HEK293 (cell line): ENCODE measurements at regions not wholly inside any gene's neighbourhood (a gene's known extent, or its start where the extent isn't known, plus 50 kb on each side); places are given as distances from the start of the nearest gene placed in this dataset.

Source experiments
- CTCF ChIA-PET: fragments of 350-600 bp; formaldehyde crosslinking; extraction: SDS; loops from one replicate; lab custom pipeline; 2021; ENCODE audit warnings: antibody characterized with exemption; lab: Yijun Ruan, JAX
- POLR2A ChIA-PET: fragments of 300-600 bp; formaldehyde crosslinking; extraction: SDS; loops from one replicate; lab custom pipeline; 2020; ENCODE audit warnings: antibody characterized with exemption, inconsistent platforms; lab: Yijun Ruan, JAX
- H3K27ac ChIP-seq: fragments of 200-500 bp; sonication (Bioruptor generic); 2 replicates; pipeline ENCODE4 v1.5.1; 2014; ENCODE audit warnings: low read depth, low read length, control low read depth, inconsistent platforms; ENCODE audit errors: extremely low read depth
- H3K36me3 ChIP-seq, 2 experiments: fragments of 200-500 bp in 1 of 2; sonication (Bioruptor generic) in 1 of 2; 1 replicate in 1 of 2; 2 replicates in 1 of 2; pipeline ENCODE4 v1.5.1; 2014 to 2017; ENCODE audit warnings: inconsistent platforms in 2 of 2, low read length in 2 of 2; ENCODE audit not compliant: control insufficient read depth in 2 of 2, insufficient read depth in 1 of 2
- H3K4me1 ChIP-seq: fragments of 200-500 bp; sonication (Bioruptor generic); 2 replicates; pipeline ENCODE4 v1.5.1; 2014; ENCODE audit warnings: mild to moderate bottlenecking, low read length, inconsistent platforms; ENCODE audit not compliant: control insufficient read depth, insufficient read depth
- H3K4me3 ChIP-seq: 2 replicates; pipeline ENCODE4 v1.5.1; 2011; ENCODE audit warnings: low read depth, mild to moderate bottlenecking, control low read depth, low read length, moderate library complexity
- H3K9me3 ChIP-seq: fragments of 200-500 bp; sonication (Bioruptor generic); 2 replicates; pipeline ENCODE4 v1.5.1; 2014; ENCODE audit warnings: low read depth, low read length, inconsistent platforms; ENCODE audit not compliant: control insufficient read depth, insufficient read depth
- GFI1B ChIP-seq: fragments of 450-650 bp; formaldehyde crosslinking; IDR thresholded peaks from 2 replicates; pipeline ENCODE4 v1.5.1; 2016; ENCODE audit warnings: missing biosample characterization, missing genetic modification characterization
- KLF7 ChIP-seq: fragments of 450-650 bp; formaldehyde crosslinking; IDR thresholded peaks from 2 replicates; pipeline ENCODE4 v1.5.1; 2016; ENCODE audit warnings: missing biosample characterization, missing genetic modification characterization, borderline replicate concordance
- SCRT1 ChIP-seq: fragments of 450-650 bp; formaldehyde crosslinking; IDR thresholded peaks from 2 replicates; pipeline ENCODE4 v1.5.1; 2016; ENCODE audit warnings: missing biosample characterization, missing genetic modification characterization, borderline replicate concordance
- SP2 ChIP-seq: fragments of 450-650 bp; formaldehyde crosslinking; IDR thresholded peaks from 2 replicates; pipeline ENCODE4 v1.5.1; 2016; ENCODE audit warnings: missing biosample characterization, missing genetic modification characterization
- SP7 ChIP-seq: fragments of 450-650 bp; formaldehyde crosslinking; IDR thresholded peaks from 2 replicates; pipeline ENCODE4 v1.5.1; 2016; ENCODE audit warnings: missing biosample characterization, missing genetic modification characterization
- TRIM28 ChIP-seq: IDR thresholded peaks from 2 replicates; pipeline ENCODE4 v1.6.1; 2011; ENCODE audit warnings: low read length, control low read depth, borderline replicate concordance
- ZBTB48 ChIP-seq: fragments of 450-650 bp; formaldehyde crosslinking; IDR thresholded peaks from 2 replicates; pipeline ENCODE4 v1.5.1; 2016; ENCODE audit warnings: missing biosample characterization, missing genetic modification characterization
- ZNF214 ChIP-seq: fragments of 450-650 bp; formaldehyde crosslinking; IDR thresholded peaks from 2 replicates; pipeline ENCODE4 v1.5.1; 2017; ENCODE audit warnings: missing biosample characterization, mild to moderate bottlenecking, missing genetic modification characterization, borderline replicate concordance
- ZNF239 ChIP-seq: fragments of 450-650 bp; formaldehyde crosslinking; IDR thresholded peaks from 2 replicates; pipeline ENCODE4 v1.5.1; 2016; ENCODE audit warnings: missing biosample characterization, missing genetic modification characterization
- ZNF354C ChIP-seq: fragments of 450-650 bp; formaldehyde crosslinking; IDR thresholded peaks from 2 replicates; pipeline ENCODE4 v1.5.1; 2016; ENCODE audit warnings: missing biosample characterization, missing genetic modification characterization, low read depth, borderline replicate concordance
- ZNF404 ChIP-seq: fragments of 450-650 bp; formaldehyde crosslinking; IDR thresholded peaks from 2 replicates; pipeline ENCODE4 v1.5.1; 2017; ENCODE audit warnings: missing biosample characterization, missing genetic modification characterization
- ZNF548 ChIP-seq: fragments of 450-650 bp; formaldehyde crosslinking; IDR thresholded peaks from 2 replicates; pipeline ENCODE4 v1.5.1; 2016; ENCODE audit warnings: missing biosample characterization, missing genetic modification characterization
- ZNF549 ChIP-seq: fragments of 450-650 bp; IDR thresholded peaks from 2 replicates; pipeline ENCODE4 v1.5.1; 2018; ENCODE audit warnings: missing biosample characterization, missing genetic modification characterization, mild to moderate bottlenecking, inconsistent platforms, moderate library complexity
- ZNF558 ChIP-seq: fragments of 450-650 bp; formaldehyde crosslinking; IDR thresholded peaks from 2 replicates; pipeline ENCODE4 v1.5.1; 2016; ENCODE audit warnings: missing biosample characterization, missing genetic modification characterization
- ZNF571 ChIP-seq: fragments of 450-650 bp; formaldehyde crosslinking; IDR thresholded peaks from 2 replicates; pipeline ENCODE4 v1.5.0; 2017; ENCODE audit warnings: missing biosample characterization, missing genetic modification characterization
- ZNF624 ChIP-seq: fragments of 450-650 bp; formaldehyde crosslinking; IDR thresholded peaks from 2 replicates; pipeline ENCODE4 v1.5.1; 2017; ENCODE audit warnings: missing biosample characterization, missing genetic modification characterization
- ZNF654 ChIP-seq: fragments of 450-650 bp; formaldehyde crosslinking; IDR thresholded peaks from 2 replicates; pipeline ENCODE4 v1.5.1; 2016; ENCODE audit warnings: low read depth, missing biosample characterization, missing genetic modification characterization
- ZSCAN23 ChIP-seq: fragments of 450-650 bp; formaldehyde crosslinking; IDR thresholded peaks from 2 replicates; pipeline ENCODE4 v1.5.1; 2016; ENCODE audit warnings: missing biosample characterization, missing genetic modification characterization
- ZSCAN30 ChIP-seq: fragments of 450-650 bp; IDR thresholded peaks from 2 replicates; pipeline ENCODE4 v1.5.1; 2018; ENCODE audit warnings: missing biosample characterization, mild to moderate bottlenecking, missing genetic modification characterization, moderate library complexity
- TF ChIP-seq, protein P1 (sequence below): fragments of 450-650 bp; formaldehyde crosslinking; IDR thresholded peaks from 2 replicates; pipeline ENCODE4 v1.5.1; 2016; ENCODE audit warnings: missing biosample characterization, missing genetic modification characterization
- TF ChIP-seq, protein P2 (sequence below): fragments of 450-650 bp; formaldehyde crosslinking; conservative IDR thresholded peaks from 2 replicates; pipeline ENCODE4 v1.5.1; 2016; ENCODE audit warnings: low read depth, missing biosample characterization, missing genetic modification characterization
- TF ChIP-seq, protein P3 (sequence below): fragments of 450-650 bp; formaldehyde crosslinking; optimal IDR thresholded peaks from 2 replicates; pipeline ENCODE3; 2016; ENCODE audit warnings: missing biosample characterization, mild to moderate bottlenecking, missing genetic modification characterization
- TF ChIP-seq, protein P4 (sequence below): fragments of 450-650 bp; formaldehyde crosslinking; IDR thresholded peaks from 2 replicates; pipeline ENCODE4 v1.5.1; 2016; ENCODE audit warnings: missing biosample characterization, missing genetic modification characterization

DNA sequence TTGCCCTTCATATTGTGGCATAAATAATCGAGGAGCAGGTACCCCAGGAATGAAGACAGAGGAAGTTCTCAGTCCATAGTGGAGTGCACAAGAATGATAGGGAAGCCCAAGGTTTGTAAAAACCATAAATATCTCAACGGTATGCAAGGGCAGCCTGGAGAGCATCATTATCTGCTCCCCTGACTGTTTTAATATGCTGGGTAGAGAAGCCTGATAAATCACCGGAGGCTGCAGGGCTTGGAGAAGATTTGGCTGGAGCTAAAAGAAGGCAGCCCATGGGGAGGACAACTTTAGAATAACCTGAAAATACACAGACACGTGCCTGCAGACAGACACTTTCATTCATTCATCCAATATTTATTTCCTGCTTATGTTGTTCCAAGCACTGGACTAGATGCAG, 205.2 kb upstream of the RPL38 start (continued):
- TF ChIP-seq ZNF214 (tag by site-specific recombination) = no peak

DNA sequence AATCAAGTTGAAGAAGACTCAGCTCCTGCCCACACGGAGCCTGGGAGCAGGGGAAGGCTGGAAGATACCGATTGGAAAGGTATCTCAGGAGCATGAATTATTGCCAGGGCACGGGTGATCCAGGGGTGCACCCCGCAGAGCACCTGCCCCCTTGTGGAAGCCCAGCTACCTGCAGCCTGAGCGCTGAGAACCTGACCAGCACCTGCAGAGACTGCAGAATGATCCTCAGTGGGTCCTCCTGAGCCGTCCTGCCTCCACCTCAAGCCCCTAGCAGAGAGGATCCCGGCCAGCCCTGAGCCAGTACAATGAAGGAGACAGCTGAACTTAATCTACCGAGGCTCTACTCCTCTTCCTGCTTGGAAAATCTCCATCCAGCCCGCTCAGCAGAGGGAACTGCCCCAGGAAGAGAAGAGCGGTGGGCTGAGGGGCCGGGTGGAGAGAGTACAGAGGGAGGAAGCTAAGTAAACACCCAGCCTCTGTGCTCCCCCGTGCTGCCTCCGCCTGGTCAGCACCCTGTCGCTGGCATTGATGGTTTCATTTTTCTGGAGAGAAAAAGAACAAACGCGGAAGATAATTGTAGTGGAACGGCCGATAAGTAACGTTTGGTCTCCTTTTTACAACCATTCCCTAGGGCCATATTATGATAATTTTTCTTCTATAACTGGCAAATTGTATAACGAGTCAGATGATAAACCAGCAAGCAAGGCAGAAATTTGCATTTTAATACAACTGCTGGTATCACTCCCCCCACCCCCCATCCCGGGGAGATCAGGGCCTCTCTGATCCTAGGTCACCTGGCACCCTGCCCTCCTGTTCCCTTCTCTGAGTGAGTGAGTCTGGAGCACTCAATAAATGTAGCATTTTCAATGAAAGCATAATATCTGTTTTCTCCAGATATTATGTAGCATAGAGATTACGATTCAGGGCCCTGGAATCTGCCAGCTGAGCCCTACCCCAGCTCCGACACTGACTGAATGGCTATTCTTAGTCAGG, 204.5 kb upstream of the RPL38 start:
- no peak overlapping the region for H3K4me3 ChIP-seq
- no peaks in the 10 kb centered on the region for H3K36me3 ChIP-seq
- H3K27ac ChIP-seq = no peak overlapping the region
- H3K4me1 ChIP-seq = no peaks in the 10 kb centered on the region
- POLR2A ChIA-PET = no interaction called here
- CTCF ChIA-PET = interaction anchor here (0.5 to 3.5 kb wide), 42 partner anchors 8 to 867 kb away, joined by 3 to 15 read pairs (median 3); partner anchors contain the start of gene RPL38
- TF ChIP-seq SP7 = no peak
- no peak for TF ChIP-seq ZNF558 (tag by site-specific recombination)
- TF ChIP-seq ZNF549 (tag by site-specific recombination) = no peak
- TF ChIP-seq, protein P1, sequence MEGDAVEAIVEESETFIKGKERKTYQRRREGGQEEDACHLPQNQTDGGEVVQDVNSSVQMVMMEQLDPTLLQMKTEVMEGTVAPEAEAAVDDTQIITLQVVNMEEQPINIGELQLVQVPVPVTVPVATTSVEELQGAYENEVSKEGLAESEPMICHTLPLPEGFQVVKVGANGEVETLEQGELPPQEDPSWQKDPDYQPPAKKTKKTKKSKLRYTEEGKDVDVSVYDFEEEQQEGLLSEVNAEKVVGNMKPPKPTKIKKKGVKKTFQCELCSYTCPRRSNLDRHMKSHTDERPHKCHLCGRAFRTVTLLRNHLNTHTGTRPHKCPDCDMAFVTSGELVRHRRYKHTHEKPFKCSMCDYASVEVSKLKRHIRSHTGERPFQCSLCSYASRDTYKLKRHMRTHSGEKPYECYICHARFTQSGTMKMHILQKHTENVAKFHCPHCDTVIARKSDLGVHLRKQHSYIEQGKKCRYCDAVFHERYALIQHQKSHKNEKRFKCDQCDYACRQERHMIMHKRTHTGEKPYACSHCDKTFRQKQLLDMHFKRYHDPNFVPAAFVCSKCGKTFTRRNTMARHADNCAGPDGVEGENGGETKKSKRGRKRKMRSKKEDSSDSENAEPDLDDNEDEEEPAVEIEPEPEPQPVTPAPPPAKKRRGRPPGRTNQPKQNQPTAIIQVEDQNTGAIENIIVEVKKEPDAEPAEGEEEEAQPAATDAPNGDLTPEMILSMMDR (tag by site-specific recombination) = peak; percentile 62
- no peak for TF ChIP-seq ZNF239 (tag by site-specific recombination)
- TF ChIP-seq, protein P2, sequence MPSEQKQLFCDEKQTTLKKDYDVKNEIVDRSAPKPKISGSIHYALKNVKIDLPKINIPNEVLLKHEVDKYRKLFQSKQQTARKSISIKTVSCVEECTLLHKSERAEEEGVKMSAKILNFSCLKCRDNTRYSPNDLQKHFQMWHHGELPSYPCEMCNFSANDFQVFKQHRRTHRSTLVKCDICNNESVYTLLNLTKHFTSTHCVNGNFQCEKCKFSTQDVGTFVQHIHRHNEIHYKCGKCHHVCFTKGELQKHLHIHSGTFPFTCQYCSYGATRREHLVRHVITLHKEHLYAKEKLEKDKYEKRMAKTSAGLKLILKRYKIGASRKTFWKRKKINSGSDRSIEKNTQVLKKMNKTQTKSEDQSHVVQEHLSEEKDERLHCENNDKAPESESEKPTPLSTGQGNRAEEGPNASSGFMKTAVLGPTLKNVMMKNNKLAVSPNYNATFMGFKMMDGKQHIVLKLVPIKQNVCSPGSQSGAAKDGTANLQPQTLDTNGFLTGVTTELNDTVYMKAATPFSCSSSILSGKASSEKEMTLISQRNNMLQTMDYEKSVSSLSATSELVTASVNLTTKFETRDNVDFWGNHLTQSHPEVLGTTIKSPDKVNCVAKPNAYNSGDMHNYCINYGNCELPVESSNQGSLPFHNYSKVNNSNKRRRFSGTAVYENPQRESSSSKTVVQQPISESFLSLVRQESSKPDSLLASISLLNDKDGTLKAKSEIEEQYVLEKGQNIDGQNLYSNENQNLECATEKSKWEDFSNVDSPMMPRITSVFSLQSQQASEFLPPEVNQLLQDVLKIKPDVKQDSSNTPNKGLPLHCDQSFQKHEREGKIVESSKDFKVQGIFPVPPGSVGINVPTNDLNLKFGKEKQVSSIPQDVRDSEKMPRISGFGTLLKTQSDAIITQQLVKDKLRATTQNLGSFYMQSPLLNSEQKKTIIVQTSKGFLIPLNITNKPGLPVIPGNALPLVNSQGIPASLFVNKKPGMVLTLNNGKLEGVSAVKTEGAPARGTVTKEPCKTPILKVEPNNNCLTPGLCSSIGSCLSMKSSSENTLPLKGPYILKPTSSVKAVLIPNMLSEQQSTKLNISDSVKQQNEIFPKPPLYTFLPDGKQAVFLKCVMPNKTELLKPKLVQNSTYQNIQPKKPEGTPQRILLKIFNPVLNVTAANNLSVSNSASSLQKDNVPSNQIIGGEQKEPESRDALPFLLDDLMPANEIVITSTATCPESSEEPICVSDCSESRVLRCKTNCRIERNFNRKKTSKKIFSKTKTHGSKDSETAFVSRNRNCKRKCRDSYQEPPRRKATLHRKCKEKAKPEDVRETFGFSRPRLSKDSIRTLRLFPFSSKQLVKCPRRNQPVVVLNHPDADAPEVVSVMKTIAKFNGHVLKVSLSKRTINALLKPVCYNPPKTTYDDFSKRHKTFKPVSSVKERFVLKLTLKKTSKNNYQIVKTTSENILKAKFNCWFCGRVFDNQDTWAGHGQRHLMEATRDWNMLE (tag by site-specific recombination) = no peak
- no peak for TF ChIP-seq ZSCAN30 (tag by site-specific recombination)
- no peak for TF ChIP-seq ZSCAN23 (tag by site-specific recombination)
- TF ChIP-seq ZNF654 = peak; percentile 18; the same call in 1 of the 2 replicates
- TF ChIP-seq TRIM28 = no peak
- TF ChIP-seq ZNF548 (tag by site-specific recombination) = no peak
- 0 out of 2 replicates have a peak, but pooled peaks have one; percentile 26 for TF ChIP-seq ZBTB48 (tag by site-specific recombination)
- TF ChIP-seq ZNF404 = no peak
- TF ChIP-seq, protein P3, sequence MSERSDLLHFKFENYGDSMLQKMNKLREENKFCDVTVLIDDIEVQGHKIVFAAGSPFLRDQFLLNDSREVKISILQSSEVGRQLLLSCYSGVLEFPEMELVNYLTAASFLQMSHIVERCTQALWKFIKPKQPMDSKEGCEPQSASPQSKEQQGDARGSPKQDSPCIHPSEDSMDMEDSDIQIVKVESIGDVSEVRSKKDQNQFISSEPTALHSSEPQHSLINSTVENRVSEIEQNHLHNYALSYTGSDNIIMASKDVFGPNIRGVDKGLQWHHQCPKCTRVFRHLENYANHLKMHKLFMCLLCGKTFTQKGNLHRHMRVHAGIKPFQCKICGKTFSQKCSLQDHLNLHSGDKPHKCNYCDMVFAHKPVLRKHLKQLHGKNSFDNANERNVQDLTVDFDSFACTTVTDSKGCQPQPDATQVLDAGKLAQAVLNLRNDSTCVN = no peak
- no peak for TF ChIP-seq SP2
- TF ChIP-seq ZNF354C (tag by site-specific recombination) = no peak
- no peak for TF ChIP-seq ZNF571 (tag by site-specific recombination)
- TF ChIP-seq GFI1B (tag by site-specific recombination) = no peak
- TF ChIP-seq ZNF624 (tag by site-specific recombination) = no peak
- no peak for TF ChIP-seq SCRT1 (tag by site-specific recombination)
- TF ChIP-seq, protein P4, sequence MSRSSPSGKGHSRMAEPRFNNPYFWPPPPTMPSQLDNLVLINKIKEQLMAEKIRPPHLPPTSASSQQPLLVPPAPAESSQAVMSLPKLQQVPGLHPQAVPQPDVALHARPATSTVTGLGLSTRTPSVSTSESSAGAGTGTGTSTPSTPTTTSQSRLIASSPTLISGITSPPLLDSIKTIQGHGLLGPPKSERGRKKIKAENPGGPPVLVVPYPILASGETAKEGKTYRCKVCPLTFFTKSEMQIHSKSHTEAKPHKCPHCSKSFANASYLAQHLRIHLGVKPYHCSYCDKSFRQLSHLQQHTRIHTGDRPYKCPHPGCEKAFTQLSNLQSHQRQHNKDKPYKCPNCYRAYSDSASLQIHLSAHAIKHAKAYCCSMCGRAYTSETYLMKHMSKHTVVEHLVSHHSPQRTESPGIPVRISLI (tag by site-specific recombination) = no peak
- no peak for TF ChIP-seq KLF7 (tag by site-specific recombination)
- H3K9me3 ChIP-seq = no peaks in the 10 kb centered on the region
